GM10248 (cell line): ENCODE measurements at regions not wholly inside any gene's neighbourhood (a gene's known extent, or its start where the extent isn't known, plus 50 kb on each side); places are given as distances from the start of the nearest gene placed in this dataset.
"Not testable (repeated sequence)": the region's sequence is repeated elsewhere in the genome, so short reads cannot be mapped to it uniquely, and the experiment has no call there.

Experiments
- CTCF ChIA-PET: fragments of 300-600 bp; sonication (Branson Sonifier 250); formaldehyde crosslinking; extraction: SDS; loops from one replicate; lab custom pipeline; 2021; ENCODE audit warnings: antibody characterized with exemption; lab: Yijun Ruan, JAX
- POLR2A ChIA-PET: fragments of 350-650 bp; sonication (Branson Sonifier 250); formaldehyde crosslinking; extraction: SDS; loops from one replicate; lab custom pipeline; 2020; ENCODE audit warnings: antibody characterized with exemption; lab: Yijun Ruan, JAX
- DNase-seq: peaks from one replicate; pipeline ENCODE4 v3.0.0; 2012; ENCODE audit errors: extremely low spot score

DNA sequence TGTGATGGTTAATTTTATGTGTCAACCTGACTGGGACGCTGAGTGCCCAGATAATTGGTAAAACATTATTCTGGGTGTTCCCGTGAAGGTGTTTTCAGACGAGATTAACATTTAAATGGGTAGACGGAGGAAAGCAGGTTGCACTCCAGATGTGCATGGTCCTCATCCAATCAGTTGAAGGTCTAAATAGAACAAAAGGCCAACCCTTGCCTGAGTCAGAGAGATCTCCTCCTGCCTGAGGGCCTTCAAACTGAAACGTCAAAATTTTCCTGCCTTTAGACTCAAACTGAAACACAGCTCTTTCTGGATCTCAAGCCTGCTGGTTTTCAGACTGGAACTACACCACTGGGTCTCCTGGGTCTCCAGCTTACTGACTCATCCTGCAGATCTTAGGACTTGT, 73.5 kb downstream of the NPIPA8 start:
- DNase-seq, CTCF ChIA-PET, POLR2A ChIA-PET: not testable (repeated sequence)

DNA sequence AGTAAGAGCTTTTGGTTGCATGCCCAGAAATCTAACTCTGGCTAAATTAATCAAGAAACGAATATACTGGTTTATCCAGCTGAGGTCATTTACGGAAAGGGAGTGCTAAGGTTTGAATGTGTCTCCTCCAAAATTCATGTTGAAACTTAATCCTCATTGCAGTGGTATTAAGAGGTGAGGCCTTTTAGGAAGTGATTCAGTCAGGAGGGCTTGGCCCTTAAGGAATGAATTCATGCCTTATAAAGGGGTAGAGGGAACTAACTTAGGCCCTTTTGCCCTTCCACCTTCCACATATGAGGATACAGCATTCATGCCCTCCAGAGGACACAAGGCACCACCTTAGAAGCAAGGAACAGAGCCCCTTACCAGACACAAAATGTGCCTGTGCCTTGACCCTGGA, 74.7 kb downstream of the NPIPA8 start:
- POLR2A ChIA-PET, CTCF ChIA-PET, DNase-seq: not testable (repeated sequence)

DNA sequence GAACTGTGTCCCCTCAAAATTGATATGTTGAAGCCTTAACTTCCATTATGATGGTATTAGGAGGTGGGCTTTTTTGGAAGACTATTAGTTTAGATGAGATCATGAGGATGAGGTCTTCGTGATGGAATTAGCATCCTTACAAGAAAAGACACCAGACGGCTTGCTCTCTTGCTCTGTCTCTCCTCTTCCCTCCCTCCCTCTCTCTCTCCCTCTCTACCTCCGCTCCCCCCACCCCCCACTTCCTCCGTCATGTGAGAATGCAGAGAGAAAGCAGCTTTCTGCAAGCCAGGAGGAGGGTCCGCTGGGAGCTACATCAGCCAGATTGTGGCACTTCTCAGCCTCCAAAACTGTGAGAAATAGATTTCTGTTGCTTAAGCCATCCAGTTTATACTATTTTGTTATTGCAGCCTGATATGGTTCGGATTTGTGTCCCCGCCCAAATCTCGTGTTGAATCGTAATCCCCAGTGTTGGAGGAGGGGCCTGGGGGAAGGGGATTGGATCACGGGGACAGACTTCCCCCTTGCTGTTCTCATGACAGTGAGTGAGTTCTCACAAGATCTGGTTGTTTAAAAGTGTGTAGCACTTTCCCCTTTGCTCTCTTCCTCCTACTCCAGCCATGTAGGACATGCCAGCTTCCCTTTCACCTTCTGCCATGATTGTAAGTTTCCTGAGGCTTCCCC, 76.9 kb downstream of the NPIPA8 start:
- POLR2A ChIA-PET, DNase-seq, CTCF ChIA-PET: not testable (repeated sequence)

DNA sequence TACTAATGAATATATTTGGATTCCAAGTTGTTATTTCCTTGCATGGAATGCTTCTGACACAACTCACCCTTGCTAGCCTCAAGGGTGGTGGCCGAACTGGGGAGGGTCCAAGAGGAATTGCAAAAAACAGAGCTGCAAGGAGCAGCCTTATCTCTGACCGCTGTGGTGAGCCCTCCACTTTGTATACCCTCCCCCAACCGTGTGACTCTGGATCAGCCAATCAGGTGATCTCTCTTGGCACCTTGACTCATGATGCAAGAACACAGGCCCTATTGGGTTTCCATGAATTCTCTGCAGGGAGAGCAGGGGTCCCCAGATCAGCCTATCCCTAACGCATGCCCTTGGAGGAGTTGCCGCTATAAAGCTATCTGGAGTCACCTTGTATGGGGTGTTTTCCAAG, 83.6 kb downstream of the NPIPA8 start:
- POLR2A ChIA-PET, CTCF ChIA-PET, DNase-seq: not testable (repeated sequence)

DNA sequence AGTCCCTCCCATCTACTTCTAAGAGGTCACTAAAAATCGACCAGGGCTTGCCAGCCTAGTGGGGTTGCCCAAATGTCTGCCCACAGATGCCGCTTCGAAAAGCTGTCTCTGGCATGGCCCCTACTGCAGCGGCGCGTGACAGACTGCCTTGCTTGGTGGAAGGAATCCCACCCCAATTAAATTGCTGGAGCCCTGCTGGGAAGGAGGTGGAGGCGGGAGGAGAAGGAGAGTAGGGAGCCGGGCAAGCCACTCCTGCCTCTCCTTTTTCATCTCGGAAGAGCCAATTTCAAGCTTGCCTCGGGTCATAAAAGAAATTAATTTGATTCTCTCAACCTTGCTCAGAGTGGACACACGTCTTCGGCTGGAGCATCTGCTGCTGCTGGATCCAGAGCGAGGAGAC, 106.0 kb downstream of the NPIPA8 start:
- DNase-seq, POLR2A ChIA-PET, CTCF ChIA-PET: not testable (repeated sequence)

DNA sequence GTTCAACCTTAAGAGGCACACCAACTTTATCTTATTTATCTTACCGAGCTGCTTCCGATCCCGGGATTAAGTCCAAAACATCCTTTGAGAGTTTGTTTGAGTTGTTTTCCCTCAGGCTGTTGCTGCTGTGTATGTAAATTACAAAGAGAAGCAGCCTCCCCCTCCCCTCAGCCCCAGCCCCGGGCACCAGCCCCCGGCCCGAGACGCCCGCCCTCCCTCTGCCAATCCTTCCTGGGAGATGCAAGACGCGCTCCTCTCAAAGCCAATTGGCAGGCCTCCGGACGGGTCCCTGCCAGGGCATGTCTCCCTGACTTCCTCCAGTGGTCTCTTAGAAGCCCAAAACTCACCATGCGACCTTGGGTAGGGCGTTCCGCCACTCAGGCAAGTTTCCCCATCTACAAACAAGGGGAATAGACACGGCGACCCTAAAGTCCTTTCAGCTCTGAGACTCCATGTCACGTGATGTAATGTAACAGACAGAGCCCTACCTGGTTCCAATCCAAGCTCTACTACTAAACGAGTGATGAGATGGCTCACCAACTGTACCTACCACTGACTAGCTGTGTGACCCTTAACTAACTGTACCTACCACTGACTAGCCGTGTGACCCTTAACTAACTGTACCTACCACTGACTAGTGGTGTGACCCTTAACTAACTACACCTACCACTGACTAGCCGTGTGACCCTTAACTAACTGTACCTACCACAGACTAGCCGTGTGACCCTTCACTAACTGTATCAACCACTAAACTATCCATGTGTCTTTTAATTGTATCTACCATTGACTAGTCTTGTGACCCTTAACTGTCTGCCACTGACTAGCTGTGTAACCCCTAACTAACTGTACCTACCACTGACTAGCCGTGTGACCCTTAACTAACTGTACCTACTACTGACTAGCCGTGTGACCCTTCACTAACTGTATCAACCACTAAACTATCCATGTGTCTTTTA, 114.2 kb downstream of the NPIPA8 start:
- CTCF ChIA-PET, POLR2A ChIA-PET, DNase-seq: not testable (repeated sequence)

DNA sequence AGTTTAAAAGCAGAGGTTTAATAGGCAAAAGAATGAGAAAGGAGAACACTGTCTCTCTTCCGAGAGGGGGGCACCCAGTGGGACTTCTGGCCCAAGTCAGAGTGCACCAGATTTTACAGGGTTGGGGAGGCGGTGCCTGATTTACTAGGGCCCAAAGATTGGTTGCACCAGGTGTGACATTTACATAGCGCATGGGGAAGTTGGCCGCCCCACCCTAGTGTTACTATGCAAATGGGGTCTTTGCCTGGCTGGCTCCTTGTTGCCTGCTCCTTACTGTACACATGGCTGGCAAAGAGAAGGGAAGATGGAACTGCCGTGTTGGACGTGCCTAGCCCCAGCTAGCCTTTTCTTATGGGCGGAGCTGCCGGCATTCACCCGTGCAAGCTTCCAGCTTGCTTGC, 118.8 kb downstream of the NPIPA8 start:
- DNase-seq, CTCF ChIA-PET, POLR2A ChIA-PET: not testable (repeated sequence)

DNA sequence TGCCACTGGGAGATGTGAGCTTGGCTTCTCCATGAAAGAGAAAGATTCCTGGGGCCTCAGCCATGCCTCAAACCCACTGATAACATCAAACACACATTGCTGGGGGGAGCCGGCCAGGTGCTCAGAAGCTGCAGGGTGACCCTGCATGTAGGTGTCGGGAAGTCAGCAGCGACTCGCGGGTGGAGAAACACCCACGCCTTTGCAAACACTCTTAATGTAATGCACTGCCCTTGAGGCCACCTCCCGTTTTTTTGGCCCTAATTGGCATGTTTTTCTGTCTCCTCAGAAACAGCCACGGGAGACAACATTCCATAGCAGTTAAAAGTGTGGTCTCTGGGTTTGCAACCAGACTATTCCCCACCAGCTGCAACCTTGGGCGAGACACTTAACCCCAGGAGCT, 119.7 kb downstream of the NPIPA8 start:
- POLR2A ChIA-PET, DNase-seq, CTCF ChIA-PET: not testable (repeated sequence)

DNA sequence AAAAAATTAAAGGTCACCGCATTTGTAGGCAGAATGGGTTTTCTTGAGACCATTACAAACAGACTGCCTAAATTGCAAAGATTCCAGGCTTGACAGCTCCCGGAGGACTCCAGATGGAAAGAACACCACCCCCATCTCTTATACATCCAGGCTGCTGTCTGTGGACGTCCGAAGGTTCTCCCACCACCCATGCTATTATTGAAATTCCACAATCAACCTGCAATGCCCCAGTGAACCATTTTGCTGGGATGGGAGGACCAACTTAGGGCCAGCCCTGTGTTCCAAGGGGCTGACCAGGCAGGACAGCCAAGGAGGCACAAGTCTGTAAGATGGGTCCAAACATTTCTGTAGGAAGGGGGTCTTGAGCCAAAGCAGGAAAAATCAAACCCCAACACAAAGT, 122.7 kb downstream of the NPIPA8 start:
- POLR2A ChIA-PET, DNase-seq, CTCF ChIA-PET: not testable (repeated sequence)

DNA sequence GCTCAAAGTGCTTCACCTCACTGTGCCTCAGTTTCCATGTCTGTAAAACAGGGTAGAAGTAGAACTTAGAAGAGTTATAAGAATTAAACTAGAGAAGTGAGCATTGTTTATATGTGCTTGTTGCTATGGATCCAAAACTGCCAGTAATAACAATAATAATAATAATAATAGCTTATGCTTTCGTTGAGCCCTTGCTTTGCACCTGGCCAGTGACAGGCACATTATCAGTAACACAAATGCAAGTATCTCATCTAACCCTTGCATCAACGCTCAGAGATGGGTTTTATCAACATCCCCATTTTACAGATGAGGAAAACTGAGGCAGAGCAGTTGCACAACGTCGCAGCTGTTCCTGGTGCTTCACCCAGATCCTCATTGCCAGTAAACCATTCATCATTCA, 125.0 kb downstream of the NPIPA8 start:
- CTCF ChIA-PET, result not testable (repeated sequence)

DNA sequence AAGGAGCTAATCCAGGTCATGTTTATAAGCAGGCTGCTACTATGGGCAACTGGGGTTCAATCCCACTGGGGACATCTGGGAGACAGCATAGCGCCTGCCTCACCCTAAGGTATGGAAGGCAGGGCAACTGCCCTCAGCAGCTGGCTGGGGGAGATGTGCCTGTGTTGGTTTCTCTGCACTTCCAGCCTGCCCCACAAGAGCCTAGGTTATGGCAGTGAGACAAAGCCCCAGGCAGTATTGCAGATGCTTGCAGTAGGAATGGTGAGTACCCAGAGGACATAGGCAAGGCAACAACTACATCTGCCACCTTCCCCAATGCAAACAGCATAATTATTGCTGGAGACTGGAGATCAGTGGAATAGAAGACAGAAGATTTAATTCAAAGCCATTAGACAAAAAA, 131.8 kb downstream of the NPIPA8 start:
- POLR2A ChIA-PET, CTCF ChIA-PET, DNase-seq: not testable (repeated sequence)

More for the DNA sequence above, 125.0 kb downstream of the NPIPA8 start:
- DNase-seq, POLR2A ChIA-PET: not testable (repeated sequence)

DNA sequence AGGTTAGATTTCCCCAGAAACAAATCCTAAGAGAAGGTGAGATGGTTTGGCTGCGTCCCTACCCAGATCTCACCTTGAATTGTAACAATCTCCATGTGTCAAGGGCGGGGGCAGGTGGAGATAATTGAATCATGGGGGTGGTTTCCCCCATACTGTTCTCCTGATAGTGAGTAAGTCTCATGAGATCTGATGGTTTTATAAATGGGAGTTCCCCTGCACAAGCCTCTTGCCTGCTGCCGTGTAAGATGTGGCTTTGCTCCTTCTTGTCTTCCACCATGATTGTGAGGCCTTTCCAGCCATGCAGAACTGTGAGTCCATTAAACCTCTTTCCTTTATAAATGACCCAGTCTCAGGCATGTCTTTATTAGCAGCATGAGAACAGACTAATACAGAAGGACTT, 132.2 kb downstream of the NPIPA8 start:
- CTCF ChIA-PET, POLR2A ChIA-PET, DNase-seq: not testable (repeated sequence)

DNA sequence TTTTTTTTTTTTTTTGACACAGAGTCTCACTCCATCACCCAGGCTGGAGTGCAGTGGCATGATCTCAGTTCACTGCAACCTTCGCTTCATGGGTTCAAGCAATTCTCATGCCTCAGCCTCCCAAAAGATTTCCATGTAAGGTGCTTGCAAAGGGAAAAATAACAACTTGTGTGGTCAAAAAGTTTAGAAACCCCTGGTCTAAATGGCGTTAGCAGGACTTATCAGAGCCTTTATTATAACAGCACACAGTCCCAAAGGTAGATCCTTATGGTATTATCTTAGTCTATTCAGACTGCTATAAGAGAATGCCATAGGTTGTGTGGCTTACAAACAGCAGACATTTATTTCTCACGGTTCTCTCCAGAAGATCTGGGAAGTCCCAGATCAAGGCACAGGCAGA, 135.0 kb downstream of the NPIPA8 start:
- DNase-seq, POLR2A ChIA-PET, CTCF ChIA-PET: not testable (repeated sequence)

DNA sequence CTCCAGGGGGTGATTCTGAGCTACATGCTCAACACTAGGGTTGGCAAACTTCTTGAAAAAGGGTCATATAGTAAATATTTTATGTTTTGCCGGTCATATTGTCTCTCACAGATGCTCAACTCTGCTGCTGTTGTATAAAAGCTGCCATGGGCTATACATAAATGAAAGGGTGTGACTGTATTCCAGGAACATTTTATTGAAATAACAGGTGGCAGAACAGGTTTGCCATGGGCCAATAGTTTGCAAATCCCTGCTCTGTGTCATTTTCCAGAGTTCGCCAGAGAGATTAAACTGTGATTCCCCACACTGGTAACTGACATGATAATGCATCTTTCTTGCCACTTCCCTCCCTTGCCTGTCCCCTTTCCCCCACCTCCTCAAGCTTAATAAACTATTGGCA, 144.1 kb downstream of the NPIPA8 start:
- CTCF ChIA-PET, POLR2A ChIA-PET, DNase-seq: not testable (repeated sequence)

DNA sequence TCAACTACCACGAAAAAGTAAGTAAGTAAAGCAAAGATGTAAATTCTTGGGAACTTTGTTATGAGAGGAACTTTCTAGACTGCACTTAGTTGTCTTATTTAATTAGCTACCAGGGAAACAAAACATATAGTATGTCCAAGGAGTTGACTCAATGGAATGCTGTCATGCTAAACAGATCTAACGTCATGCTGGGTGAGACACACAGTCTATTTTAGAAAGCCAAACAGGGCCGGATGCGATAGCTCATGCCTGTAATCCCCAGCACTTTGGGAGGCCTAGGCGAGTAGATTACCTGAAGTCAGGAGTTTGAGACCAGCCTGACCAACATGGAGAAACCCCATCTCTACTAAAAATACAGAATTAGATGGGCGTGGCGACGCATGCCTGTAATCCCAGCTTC, 146.4 kb downstream of the NPIPA8 start:
- POLR2A ChIA-PET, DNase-seq, CTCF ChIA-PET: not testable (repeated sequence)

DNA sequence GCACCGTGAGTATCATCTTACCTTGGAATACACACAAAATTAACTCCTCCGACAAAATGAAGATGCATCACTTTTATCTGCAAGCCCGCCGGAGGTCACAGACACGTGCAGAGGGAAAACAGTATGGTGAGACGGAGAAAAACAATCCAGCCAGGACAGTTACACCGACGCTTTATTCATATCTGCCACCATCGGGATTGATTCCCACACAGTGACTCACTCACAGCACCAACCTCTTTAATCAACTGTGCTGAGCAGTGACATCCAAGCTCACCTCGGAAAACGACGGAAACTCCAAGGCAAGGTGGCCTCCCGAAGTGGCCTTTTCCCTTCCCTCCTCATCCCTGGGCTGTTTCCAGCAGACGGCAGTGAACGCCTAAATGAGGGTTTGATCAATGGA, 151.8 kb downstream of the NPIPA8 start:
- CTCF ChIA-PET, DNase-seq, POLR2A ChIA-PET: not testable (repeated sequence)

DNA sequence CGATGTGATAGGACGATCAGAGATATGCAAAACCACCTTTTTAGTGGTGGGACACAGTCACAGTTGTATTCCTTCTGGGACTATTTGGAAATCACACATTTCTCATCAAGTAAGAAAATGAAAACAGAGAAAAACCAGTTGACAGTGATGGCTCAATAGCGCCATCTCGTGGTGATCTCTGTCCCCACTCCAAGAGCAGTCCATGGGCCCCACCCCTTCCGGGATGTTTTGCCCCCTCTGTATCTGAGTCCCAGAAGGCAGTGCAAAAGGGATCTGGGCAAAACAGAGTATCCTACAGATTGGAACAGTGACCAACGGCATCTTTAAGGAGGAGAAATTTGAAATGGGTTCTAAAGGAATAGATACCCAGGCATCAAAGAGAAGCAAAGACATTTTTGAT, 155.5 kb downstream of the NPIPA8 start:
- POLR2A ChIA-PET, CTCF ChIA-PET: not testable (repeated sequence)

DNA sequence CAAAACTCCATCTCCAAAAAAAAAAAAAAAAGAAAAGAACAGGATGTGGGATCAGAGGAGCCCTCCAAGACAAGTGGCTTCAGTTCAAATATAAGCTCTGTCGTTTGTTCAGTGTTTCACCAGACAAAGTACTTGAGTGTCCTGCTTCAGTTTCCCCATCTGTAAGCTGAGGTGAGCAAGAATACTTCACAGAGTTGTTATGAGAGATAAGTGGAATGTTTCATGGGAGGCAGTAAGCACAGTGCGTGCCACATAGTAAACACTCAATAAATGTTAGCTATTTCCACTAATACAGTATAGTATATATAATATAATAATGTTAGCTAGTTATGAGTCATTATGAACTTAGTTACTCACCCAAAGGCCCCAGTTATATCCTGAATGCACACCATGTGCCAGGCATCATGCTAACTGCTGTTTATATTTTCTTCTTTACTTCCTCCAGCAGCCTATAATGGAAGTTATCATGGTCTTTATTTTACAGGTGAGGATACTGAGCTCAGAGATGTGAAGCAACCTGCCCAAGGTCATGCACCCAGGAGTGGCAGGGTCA, 162.5 kb downstream of the NPIPA8 start:
- POLR2A ChIA-PET, CTCF ChIA-PET, DNase-seq: not testable (repeated sequence)

More for the DNA sequence above, 155.5 kb downstream of the NPIPA8 start:
- DNase-seq, result not testable (repeated sequence)
